Stimulated activated naive CD8-positive, alpha-beta T cell treated with anti-CD3 and anti-CD28 coated beads, Interleukin-15, Interleukin-2, amounts not matched to agents 100 U/mL and 50 U/mL, for 24 hours (primary cell): ENCODE measurements at regions not wholly inside any gene's neighbourhood (a gene's known extent, or its start where the extent isn't known, plus 50 kb on each side); places are given as distances from the start of the nearest gene placed in this dataset.

Experiments
- ATAC-seq: fragments of 150-1000 bp; cut with Tn5 transposase; one replicate; pipeline ENCODE4 v1.10.0; 2021
- DNase-seq: peaks from one replicate; pipeline ENCODE4 v3.0.0; 2021

DNA sequence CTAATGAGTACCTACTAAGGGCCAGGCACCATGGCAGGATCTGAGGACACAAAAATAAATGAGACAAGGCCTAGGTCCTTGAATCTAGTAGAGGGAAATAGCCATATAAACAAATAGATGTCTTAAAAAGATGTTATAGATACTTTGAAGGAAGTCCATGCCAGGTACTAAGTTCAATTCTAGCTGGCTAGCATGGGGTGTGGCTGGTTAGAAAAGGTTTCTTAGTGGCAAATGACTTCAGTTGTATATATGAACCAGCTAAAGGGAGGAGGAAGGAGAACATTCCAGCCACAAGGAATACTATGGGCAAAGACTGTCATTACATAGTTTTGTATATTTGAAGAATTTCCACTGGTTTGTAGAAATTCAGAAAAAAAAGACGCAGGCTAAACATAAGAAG is 133.6 kb upstream of the BMP4 start:
- ATAC-seq: no peak

GRCh38 chr14:54094765-54095164 is 138.1 kb upstream of the BMP4 start:
- ATAC-seq (no peak), DNase-seq (no peak)

More for the DNA sequence above, 133.6 kb upstream of the BMP4 start:
- no peak for DNase-seq

DNA sequence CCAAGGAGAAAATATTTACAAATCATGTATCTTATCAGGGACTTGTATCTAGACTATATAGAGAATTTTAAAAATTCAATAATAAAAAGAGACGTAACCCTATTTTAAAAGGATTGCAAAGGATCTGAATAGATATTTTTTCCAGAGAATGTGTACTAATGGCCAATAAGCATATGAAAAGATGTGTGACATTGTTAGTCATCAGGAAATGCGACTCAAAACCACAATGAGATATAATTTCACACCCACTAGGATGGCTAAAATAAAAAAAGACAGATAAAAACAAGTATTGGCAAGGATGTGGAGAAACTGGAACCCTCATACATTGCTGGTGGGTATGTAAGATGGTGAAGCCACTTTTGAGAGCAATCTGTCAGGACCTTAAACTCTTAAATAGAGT is 141.9 kb upstream of the BMP4 start:
- DNase-seq: no peak
- no peak for ATAC-seq

- ATAC-seq (no peak), DNase-seq (no peak)
These were observed 145.4 kb upstream of the BMP4 start for GRCh38 chr14:54102051-54102456.

DNA sequence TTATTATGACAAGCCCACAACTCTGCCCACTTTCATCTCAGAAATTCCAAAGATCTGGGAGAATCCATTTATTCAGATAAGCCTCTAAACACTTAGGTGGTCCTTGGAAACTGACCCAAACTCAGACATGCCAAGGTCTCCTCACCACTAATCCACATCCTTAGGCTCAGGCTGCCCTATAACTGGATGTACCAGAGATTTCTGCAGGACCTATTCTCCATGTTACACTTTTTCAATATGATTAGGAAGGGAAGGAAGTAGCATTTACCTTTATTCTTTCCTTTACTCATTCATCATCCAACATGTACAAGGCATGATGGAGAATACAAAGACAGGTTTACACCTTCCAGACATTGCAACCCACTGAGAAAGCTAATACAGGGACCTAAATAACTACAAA is 145.9 kb upstream of the BMP4 start:
- no peak for DNase-seq
- ATAC-seq: no peak

DNA sequence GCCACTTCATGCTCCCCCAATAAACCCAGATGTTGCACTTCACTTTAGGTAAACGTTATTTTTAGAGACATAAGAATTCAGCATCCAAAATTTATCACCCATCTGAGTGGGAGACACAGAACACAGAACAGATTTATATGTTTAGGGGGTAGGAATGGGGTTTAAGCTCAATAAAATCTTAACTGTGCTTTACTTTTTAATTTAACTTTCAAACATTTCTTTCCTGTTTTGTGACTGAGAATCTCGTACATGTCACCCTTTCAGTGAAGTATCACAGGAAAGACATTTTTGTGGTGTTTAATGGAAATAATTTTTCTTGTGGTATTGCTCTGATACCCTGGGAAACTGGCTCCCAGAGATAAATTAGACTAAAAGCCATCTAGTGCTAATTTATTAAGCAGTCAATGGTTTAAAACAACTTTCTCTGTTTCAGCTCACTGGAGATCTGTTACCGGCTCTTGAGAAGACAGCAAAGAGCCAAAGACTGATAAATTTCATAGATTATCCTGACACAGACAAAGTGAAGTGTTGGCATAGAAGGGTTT is 148.0 kb upstream of the BMP4 start:
- DNase-seq (no peak), ATAC-seq (no peak)

- no peak for DNase-seq
- no peak for ATAC-seq
These were observed 148.8 kb upstream of the BMP4 start for GRCh38 chr14:54105406-54105805.

GRCh38 chr14:54105898-54106297 is 149.3 kb upstream of the BMP4 start:
- DNase-seq: no peak
- no peak for ATAC-seq

DNA sequence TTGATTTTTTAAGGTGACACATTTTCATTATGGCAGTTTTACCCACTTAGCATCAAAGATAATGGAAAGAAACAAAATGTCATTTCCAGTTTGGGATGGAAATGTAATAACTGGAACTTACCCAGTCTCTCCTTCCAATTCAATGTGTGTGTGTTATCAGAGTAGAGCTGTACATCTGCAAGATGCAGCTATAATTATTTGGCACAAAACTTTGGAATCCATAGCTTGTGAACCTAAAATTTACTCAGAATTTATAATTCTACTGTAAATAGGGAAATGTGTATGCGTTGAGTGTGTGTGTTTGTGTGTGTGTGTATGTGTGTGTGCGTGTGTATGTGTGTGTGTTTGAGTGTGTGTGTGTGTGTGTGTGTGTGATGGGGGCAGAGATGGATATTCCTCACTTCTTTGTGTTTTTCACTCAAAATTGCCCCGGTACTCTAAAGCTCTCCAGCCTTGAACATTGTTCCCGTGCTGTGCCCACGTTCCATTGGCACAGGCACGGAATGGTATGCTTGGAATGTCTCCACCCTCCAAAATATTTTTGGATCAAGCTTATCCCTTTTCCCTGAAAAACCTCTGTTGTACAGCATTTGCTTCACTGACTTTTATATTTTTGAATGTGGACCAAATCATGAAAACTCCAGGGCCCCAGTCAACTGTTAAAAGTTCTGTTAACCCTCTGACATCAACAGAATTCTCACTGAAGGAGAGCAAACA is 150.2 kb upstream of the BMP4 start:
- ATAC-seq (no peak), DNase-seq (no peak)

DNA sequence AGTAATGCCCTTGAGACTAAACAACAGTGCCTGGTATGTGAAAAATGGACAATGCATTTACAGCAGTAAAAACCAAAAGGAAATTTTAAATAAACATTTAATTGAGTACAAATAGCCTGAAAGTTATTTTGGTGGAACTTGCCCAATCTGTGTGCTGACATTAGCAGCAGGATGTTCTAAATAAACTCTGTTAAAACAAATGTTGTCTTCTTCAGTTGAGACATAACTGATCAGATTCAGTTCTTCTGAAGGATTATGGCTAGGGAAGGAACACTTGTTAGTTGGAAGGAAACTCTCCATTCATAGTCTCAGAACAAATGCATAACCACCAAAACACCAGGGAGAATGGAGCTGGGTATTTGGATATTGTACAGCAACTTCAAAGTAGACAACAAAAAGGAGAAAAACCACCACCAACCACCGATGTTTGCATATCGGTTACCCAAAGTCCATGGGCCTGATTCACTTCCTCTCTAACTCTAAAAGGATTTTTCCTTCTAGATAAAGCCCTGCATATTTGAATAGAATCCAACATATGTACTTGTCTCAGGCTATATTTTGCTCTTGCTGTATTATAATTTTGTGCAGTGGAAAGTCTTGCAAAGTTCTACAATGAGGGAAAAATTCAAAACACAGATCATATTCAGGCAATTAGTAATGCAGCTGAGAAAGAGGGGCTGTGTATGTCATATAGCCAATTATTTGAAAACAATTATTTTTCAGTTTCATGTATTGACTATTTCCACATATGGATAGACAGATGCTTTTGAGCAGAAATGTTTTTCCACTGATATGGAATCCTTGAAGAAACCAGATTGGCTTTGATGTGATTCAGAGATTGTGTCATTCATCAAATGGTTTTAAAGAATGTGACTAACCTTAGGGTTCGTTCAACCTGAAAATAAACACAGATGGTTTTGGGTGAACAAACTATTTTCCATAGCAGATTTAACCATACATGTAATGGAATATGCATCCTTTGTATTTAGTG is 152.2 kb upstream of the BMP4 start:
- ATAC-seq (no peak), DNase-seq (no peak)

DNA sequence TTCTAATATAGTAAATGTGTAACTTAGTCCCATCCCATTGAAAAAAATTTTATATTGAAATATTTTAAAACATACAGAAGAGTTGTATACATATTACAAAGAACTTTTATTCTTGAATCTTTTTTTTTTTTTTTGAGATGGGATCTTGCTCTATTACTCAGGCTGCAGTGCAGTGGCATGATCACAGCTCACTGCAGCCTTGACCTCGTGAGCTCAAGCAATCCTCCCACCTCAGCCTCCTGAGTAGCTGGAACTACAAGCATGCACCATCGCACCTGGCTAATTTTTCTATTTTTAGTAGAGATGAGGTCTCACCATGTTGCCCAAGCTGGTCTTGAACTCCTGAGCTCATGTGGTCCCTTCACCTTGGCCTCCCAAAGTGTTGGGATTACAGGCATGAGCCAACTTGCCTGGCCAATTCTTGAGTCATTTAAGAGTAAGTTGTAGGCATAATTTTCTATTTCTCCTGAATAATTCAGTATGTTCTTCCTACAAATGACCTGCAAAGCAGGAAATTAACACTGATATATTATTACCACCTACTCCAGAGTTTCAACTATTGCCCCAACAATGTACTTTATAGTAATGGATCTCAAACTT is 153.0 kb upstream of the BMP4 start:
- no peak for DNase-seq
- no peak for ATAC-seq

GRCh38 chr14:54114941-54115340 is 158.3 kb upstream of the BMP4 start:
- ATAC-seq (no peak), DNase-seq (no peak)

GRCh38 chr14:54116198-54116885 is 159.7 kb upstream of the BMP4 start:
- DNase-seq (no peak), ATAC-seq (no peak)

- no peak for DNase-seq
- ATAC-seq: no peak
These were observed 160.3 kb upstream of the BMP4 start for GRCh38 chr14:54116972-54117371.

- DNase-seq: no peak
These were observed 160.8 kb upstream of the BMP4 start for GRCh38 chr14:54117396-54117795.

DNA sequence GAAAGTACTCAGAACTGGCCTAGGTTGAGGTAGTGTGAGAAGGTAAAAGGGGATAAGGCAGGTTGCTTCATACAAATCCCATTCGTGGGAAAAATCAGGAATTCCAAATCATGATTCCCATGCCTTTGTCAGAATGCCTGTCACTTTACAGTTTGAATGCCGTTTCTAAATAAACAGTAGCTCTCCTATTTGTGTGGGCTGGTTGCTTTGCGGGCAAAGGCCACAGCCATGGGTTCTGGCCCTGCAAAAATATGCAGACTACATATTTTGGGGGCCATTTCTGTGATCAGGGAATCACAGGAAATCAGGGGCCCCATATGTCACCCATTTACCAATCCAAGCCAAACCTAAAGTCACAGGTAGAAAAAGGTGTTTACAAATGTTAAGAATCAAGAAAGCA is 161.3 kb upstream of the BMP4 start:
- DNase-seq (no peak), ATAC-seq (no peak)

More at GRCh38 chr14:54117396-54117795, 160.8 kb upstream of the BMP4 start:
- no peak for ATAC-seq

DNA sequence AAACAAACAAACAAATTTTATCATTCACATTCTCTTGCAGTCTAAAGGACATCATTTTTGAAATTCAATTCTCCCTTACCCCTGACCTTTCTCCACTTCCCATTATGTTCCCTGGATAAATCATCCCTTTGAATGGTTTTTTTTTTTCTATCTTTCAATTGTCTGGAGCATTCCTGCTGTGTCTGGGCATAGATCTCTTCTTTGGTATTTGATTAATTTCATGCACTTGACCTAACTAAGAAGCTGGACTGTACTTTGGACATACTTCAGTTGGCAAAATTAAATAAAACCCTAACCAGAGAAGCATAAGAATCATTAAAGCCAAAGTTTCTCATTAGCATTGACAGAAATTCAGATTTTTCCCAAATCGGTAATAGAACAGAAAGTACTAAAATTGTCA is 163.6 kb upstream of the BMP4 start:
- ATAC-seq: no peak

GRCh38 chr14:54121466-54122027 is 164.9 kb upstream of the BMP4 start:
- DNase-seq (no peak), ATAC-seq (no peak)

More for the DNA sequence above, 163.6 kb upstream of the BMP4 start:
- no peak for DNase-seq

DNA sequence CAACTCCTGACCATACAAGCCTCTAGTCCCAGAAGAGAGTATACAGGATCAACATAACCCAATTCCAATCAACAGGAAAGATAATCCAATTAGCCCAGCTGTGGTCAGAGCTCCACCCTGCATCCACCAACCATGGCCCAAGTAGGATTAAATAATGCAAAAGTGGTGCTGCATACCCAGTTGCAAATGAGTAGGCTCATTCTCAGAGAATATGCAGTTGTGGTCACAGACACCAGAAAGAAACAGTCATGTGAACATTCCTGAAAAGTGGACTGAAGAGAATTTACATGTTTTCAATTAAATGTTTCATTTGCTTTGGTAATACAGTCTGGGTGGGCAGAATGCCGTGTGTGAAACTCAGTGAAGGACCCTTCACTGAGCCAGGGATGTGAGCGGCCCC is 167.2 kb upstream of the BMP4 start:
- ATAC-seq (no peak), DNase-seq (no peak)

GRCh38 chr14:54125109-54125508 is 168.5 kb upstream of the BMP4 start:
- ATAC-seq (no peak), DNase-seq (no peak)

DNA sequence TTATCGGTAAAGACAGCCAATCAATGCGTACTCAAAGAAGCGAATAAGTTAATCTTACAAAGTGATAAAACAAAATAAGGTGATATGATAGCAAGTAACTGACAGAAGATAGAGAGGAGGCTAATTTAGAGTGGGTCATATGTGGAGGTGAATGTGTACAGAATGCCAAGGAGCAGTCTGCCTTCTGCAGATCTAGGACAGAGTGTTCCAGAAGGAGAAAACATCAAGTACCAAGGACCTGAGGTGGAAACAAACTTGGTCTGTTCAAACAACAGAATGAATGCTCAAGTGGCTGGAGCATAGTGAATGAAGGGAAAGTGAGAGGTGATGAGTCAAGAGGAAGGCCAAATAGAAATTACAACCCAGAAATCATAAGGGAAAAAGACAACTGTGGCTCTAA is 170.3 kb upstream of the BMP4 start:
- DNase-seq (no peak), ATAC-seq (no peak)

DNA sequence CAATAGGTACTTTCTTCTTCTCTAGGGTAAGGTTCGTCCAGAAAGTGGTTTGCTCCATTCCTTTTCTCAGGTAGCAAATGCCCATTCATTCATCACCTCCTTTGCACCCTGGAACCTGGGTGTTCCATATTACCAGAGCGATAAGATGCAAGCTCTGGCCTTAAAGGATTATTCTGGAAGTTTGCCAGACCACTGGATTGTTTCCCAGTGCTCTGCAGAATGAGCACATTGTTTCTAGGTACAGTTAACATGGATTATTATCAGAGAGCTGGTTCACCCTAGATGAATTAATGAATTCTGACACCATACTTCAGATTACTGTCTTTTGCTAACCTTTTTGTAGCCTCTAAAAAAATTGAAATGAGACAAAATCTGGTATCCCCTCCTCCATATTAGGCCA is 170.9 kb upstream of the BMP4 start:
- ATAC-seq (no peak), DNase-seq (no peak)
